Smooth muscle cell of the brain vasculature (primary cell): ENCODE measurements at regions not wholly inside any gene's neighbourhood (a gene's known extent, or its start where the extent isn't known, plus 50 kb on each side); places are given as distances from the start of the nearest gene placed in this dataset.
"Not testable (repeated sequence)": the region's sequence is repeated elsewhere in the genome, so short reads cannot be mapped to it uniquely, and the experiment has no call there.

ENCODE experiments used
- DNase-seq: peaks from one replicate; pipeline ENCODE4 v3.0.0-alpha.2; 2012; ENCODE audit warnings: low read depth, low spot score

DNA sequence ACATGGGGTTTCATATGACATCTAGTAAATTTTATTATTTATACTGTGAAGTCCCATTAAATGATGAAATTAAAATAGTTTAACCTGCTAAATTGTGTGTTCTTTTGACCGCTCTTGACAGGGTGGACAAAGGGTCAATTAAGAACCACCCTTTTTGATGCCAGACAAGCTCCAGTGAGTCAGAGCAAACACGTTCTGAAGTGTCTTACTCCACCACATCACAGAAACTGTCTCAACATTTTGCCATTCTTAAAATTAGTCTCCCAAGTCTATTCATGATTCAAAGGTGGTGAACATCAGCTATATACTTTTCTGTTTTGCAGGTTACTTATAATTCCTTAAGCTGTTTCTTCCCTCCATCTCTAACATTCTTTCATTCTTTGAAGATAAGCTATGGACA, 142.1 kb downstream of the SPATA31A6 start:
- not testable (repeated sequence) for DNase-seq

DNA sequence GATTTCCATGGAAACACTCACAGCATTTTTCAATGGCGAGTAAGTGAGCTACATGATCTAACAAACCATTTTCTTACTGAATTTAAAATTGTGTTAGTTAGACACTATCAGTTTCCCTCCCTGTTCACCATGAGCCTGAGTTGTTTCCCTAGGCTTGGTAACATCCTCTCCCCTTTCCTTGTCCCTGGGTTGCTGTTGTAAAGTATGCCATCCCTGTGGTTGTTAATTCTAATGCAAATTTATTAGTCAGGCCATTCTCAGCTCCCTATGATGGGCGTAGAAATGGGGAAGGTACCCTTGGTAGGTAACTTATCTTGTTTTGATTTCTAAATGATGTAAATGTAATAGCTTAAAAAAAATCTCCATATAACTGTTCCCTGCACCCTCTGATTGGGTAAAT, 143.0 kb downstream of the SPATA31A6 start:
- not testable (repeated sequence) for DNase-seq

DNA sequence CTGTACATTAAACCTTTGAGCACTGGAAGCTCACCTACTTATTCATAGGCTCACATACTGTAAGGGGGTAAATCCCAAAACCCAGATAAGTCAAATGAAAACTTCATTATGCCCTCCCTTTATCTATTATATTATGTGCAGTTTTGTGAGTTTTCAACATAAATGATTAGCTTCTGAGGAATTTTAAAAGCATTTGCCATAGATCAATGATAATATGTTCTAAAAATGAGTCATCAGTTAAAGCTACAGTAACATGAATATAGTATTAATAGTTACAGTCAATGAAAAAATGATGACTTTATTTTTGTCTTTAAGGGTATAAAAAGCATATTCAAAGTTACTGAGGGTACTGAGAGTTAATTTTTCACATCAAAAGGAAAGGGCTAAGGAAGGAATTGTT, 151.9 kb downstream of the SPATA31A6 start:
- not testable (repeated sequence) for DNase-seq

DNA sequence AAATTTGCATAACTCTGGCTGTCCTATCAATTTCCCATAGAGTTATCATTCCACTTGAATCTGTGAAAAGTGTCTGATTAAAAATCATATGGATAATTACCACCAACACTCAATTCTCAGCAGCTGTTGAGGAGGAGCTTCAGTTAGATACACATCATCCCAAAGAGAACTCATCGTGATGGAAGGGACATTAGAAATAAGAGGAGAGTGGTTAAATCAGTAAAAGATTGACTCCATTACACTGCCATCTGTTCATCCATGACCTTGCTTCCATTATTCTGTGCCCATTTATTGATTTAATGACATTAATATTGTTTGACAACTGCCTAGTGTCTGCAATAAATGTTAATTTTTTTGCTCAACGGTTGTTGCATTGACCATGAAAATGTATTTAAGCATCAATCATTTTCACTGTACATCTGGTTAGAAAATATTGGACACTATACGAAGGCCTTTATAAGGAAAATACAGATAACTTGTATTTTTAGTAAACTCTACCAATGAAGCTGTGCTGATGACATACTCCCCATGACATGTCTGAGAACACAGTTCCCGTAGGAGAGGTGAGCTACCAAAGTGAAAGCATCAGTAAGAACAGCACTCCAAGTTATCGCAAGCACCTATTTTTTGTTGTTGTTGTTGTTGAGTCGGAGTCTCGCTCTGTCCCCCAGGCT, 152.7 kb downstream of the SPATA31A6 start:
- DNase-seq: not testable (repeated sequence)

DNA sequence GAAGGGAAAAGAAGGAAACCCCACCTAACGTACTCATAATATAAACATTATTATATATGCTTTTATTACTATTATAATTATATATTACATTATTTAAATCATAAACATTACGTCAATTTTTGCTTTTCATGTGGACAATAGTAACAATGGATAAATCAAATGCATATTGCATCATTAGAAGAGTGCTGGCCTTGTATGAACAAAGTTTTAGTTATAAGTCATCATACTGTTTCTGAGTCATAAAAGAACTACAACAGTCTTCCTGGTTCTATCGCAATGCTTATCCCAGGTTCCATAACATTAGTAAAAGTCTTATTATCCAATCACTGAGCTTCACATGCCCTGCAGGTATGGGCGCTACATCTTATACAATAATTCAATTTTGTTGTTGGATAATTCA, 154.8 kb downstream of the SPATA31A6 start:
- DNase-seq: not testable (repeated sequence)

DNA sequence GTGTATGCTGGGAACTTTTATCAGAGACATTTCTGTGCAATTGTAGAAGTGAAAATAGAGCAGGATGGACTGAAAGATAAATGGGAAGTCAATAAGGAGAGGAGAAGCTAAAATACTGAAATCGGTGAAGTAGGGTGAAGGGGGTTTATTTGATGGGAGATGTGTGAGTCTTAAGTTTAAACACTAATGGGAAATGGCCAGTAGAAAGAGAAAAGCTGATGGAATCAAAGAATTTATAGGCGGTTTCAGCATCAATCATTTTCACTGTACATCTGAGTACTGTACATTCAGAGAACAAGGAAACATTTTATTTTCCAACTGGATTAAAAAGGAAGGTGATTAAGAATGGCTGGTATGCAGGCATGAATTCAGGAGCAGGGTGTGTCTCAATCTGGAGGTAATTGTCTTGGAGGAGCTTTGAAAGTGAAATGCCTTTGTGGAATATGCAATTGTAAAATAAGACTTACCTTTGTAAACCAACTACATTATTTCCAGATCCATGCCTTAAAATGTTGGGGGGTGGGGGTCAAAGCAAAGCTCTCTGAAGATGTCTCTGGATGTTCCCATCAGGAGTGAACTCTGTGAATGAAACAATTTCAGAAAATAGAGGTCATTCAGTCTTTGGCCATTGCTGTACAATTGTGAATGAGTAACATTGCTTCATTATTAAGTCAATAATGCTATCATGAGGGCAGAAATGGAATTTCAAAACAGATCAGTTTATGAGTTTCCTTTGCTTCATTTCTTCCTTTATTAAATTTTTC, 156.4 kb downstream of the SPATA31A6 start:
- not testable (repeated sequence) for DNase-seq

DNA sequence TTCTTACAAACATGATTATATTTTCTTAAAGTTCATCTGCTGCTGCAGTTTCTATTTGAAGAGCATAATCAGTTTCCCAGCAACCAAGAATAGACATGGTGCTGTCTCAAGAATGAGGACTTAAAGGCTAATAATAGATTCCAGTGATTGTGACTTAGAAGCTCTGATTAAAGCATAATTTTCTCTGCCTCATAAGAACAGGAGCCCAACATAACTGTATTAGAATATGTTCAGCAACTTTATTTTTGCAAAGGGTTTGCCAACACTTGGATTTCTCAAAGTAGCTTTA, 156.9 kb downstream of the SPATA31A6 start:
- not testable (repeated sequence) for DNase-seq

DNA sequence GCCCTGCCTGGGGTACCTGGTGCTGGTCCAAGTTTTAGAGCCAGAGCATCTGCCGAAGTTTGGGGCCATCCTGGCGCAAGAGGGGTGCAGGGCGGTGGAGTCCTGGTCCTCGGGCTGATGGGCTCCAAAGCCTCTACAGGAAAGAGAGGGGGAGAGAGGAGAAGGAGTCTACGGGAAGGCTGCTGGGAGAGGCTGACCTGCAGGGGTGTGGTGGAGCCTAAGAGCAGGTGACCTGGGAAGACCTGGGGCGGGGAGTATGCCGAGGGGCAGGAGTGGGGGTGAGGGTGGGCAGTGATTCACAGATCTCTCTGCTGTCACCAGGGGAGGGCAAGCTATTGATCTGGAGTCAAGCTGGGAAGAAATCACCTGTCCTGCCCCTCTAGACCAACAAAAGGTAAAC, 158.4 kb downstream of the SPATA31A6 start:
- not testable (repeated sequence) for DNase-seq

DNA sequence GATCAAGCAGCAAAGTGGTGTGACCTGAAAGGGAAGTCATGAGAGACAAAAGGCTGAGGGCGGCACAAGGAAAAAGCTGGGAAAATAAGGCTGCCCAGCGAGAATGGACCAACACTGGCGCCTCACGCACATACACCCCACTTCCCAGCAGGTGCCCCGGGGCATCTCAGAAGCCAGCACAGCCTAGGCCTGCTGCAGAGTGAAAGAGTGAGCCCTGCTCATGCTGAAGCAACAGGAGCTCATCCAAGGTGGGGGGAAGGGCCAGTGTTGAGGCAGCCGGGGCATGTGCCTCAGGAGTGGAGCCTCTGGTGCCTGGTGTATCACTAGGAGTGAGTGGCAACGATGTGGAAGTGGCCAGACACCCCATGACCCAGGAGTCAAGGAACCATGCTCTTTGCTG, 158.8 kb downstream of the SPATA31A6 start:
- DNase-seq: not testable (repeated sequence)

DNA sequence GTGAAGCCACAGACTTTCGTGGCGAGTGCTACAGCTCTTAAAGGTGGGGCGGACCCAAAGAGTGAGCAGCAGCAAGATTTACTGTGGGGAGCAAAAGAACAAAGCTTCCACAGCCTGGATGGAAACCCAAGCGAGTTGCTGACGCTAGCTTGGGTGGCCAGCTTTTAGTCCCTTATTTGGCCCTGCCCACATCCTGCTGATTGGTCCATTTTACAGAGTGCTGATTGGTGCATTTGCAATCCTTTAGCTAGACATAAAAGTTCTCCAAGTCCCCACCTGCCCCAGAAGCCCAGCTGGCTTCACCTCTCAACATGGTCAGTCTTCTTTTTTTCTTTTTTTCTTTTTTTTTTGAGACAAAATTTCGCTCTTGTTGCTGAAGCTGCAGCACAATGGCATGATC, 161.0 kb downstream of the SPATA31A6 start:
- DNase-seq: not testable (repeated sequence)

DNA sequence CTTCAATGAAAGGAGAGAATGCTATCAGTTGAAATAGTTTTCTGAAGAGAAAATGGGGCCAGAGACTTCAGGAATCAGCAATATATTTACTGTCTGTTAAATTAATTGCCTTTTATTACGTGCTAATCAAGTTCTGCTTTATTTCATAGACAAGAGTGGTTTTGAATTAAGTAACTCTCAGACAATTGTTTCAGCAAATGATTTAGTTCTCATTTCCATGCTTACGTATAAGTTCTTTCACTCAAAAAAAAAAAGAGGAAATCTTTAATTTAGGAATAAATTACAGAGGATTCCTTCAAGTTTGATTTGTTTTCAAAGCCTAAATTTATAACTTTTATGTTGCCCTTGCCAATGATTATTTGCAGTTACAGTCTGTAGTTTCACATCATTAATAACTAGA, 163.5 kb downstream of the SPATA31A6 start:
- not testable (repeated sequence) for DNase-seq

DNA sequence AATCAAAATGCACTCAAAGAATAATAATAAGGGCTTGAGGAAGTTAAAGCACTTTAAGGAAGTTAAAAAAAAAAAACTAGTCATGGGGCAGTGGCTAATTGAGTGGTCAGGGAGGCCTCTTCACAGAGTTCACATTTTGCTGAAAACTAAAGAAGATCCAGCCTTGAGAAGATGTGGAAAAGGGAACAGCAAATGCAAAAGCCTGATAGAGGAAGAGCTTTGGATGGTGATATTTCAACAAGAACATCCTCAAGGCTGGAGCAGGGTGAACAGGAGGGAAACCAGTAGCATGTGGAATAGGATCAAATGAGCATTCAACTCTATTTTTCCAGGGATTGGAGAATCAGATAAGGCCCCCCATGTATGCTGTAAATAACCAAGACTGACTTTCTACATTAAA, 165.7 kb downstream of the SPATA31A6 start:
- not testable (repeated sequence) for DNase-seq

DNA sequence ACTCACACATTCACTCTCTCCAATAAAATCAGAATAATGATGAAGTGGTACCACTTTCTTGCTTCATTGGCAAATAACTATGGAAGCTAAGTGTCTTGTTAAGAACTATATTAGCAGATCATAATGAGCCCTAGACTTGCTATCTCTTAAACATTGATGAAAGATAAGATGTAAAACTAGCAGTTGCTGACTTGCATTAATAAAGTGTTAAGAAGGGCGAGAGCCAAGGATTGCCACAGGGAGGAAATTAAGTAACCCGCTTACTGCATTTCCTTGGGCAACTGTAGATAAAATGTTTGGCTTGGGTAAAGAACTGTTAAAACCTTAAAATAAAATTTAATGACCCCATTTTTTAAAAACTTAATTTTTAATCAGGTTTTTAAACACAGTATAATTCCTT, 167.0 kb downstream of the SPATA31A6 start:
- not testable (repeated sequence) for DNase-seq

DNA sequence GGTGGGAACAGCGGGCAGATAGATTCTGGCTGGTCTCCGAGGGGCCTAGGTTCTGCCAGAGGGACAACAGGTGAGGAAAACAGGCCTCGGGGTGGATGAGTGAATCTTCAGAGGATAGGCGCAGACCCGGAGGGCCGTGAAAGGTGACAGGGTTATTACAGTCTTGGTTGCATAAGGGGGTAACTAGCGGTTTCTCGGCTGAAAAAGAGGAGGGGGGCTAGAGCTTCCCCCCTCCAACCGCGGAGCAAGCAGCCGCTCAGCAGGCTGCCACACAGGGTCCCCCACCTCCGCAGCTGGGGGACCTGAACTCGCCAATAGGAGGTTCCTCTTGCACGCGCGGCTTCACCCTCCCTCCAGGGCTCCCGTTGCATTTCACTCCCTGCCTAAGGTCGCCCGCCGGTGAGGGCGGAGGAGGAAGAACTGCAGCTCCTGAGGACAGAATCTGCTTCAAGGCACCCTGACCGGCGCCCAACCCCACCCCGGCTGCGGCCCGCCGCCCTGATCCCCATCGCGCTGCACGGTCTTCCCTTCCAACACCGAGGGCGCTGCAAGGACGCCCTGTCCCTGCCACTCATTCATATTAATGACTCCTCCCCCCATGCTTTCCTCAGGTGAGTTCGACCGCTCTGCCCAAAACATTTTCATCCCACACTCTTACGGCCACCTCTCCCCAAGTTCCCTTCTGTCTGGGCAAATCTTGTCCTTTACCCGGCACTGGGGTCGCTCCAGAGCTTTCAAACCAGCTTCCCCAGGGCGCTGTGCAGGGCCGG, 174.3 kb downstream of the SPATA31A6 start:
- DNase-seq: not testable (repeated sequence)

DNA sequence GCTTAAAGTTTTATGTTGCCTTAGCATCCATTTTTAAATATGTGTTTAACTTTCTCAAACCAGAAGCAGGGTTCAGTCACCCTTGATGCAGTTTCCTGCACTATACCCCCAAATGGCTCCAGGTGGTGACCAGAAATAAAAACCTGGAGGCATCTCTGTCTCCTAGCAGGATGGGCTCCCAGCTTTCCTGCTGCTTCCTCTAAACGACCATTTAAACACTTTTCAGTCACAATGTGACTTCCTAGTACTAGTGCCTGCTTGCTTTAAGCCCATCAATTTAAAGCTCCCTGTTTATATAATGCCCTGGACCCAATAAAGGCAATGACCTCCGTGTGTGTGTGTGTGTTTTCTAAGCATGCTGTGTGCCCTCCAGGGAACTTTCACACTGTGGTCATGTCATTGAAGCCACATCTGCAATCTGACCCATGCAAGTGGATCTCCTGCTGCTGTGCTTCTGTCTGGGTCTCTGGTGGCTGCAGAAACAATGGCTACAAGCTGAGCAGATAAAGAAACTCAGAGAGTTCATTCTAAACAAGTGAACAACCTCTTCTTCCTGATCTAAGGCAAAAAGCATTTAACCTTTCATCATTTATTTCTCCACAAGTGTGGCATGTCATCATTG, 175.3 kb downstream of the SPATA31A6 start:
- DNase-seq: peak; percentile 7

DNA sequence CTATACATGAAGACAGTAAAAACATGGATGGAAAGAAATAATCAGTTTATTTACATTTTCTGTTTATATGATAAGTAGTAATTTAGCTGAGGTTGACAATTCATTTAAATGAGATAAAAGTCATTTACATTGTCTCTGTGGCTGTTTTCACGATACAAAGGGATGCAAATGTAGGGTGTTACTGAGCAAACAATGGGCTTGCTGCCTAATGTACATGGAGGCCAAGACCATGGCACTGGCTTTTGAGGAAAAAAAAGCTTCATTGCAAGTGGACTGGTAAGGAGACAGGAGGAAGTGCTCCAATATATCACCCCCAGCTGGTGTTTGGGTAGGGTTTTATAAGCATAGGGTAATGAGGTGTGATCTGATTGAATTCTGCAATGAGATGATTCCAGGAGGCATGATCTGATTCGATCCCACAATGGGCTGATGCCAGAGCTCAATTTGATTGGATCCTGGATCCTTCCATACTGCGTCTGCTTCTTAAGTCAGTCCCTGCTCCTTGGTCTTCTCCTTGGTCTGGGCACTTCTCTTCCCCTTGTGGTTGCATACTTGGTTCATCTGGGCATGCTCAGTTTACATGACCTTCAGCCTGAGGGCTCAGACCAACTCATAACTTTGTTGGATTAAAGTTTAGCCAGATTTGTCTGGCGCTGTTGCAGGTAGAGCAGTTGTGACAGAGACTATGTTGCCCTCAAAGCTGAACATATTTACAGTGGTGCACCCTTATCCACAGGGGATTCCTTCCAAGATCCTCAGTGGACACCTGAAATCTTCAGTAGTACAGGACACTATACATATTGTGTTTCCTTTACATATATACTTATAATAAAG, 181.2 kb downstream of the SPATA31A6 start:
- DNase-seq: not testable (repeated sequence)

DNA sequence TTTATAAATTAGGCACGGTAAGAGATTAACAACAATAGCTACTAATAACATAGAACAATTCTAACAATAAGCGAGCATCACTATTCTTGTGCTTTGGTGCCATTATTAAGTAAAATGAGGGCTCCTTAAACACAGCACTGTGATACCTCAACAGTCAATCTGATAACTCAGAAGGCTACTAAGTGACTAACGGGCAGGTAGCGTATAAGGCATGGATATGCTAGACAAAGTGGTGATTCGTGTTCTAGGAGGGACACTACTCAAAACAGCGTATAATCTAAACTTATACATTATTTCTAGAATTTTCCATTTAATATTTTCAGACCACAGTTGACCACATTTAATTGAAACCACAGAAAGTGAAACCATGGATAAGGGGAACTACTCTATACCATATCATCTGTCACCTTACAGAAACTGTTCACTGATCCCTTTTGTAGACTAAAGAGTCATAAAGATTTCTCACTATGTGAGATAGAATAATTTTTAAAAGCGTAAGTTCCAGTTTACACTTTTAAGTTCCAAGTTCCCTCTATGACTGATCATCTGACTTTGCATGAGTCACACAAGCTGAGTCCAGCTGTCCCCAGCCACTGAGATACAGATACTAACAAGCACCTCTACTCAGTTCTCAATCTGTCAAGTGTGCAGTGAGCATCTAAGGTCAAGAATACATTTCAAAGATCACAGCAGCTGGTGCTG, 181.9 kb downstream of the SPATA31A6 start:
- peak; percentile 10 for DNase-seq

DNA sequence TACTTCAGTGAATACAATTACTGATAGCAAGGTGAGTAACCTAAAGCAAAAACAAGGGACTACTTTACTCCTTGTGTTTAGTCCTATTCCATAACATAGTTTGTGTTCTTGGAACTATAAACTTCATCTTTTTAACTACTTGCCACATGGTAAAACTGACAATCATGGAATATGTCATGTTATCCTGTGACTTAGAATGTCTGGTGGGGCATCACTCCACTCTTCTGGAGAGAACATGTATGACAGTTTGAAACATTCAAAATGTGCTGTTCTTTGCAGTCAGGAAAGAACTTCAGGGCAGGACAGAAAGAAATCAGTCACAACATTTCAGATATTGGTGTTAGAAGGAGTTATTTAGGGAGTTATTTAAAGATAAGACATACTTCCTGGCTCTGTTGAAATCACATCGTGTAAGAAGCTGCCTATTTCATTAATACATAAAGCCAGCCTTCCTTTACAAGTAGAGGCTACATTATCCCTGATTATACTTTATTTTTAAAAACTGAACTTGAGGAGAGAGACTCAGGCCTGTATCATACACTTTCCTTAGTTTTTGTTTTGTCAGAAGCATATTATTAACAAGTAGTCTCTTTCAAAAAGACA, 184.9 kb downstream of the SPATA31A6 start:
- not testable (repeated sequence) for DNase-seq

DNA sequence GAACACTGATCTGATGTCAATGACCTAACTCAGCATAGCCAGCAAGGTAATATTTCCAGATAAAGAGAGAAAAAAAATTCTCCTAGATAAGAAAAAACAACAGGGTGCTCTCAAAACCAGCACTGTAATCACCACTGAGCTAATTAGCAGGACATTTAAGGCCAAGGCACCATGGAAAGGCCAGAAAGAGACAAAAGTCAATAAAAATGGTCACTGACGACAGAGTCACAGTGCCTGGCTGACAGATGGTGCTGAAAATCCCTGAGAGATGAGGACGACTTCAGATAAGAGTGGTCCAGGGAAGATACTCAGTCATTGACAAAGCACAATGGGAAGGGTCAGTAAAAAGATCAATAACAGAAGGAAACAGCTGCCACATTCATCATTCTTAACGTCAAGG, 186.7 kb downstream of the SPATA31A6 start:
- DNase-seq: not testable (repeated sequence)

DNA sequence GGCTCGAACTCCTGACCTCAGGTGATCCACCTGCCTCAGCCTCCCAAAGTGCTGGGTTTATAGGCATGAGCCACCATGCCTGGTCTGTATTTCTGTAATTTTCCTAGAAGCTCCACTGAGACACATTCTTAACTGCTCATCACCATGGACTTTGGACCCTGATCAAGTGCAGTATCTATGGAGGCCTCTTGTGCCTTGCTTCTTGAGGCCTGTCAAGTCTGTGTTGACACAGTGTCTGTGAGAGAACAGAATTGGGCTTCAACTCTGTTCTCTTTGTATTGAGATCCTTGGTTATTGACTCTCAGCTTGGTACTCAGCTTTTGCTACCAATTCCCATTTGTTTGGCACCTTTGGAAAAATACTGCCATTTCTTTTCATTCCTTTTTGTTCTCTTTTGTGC, 188.0 kb downstream of the SPATA31A6 start:
- not testable (repeated sequence) for DNase-seq
